ENCODE measurements at regions not wholly inside any gene's neighbourhood (a gene's known extent, or its start where the extent isn't known, plus 50 kb on each side); places are given as distances from the start of the nearest gene placed in this dataset.

- TF ChIP-seq TEAD4 (IDR thresholded peaks at IDR 0.05; ENCODE audit: low read depth, low read length) (no peak), SIRT6 (IDR thresholded peaks at IDR 0.05; ENCODE audit: low read length) (no peak), MAX (IDR thresholded peaks at IDR 0.05) (no peak), TBP (IDR thresholded peaks at IDR 0.05; ENCODE audit: low read depth, low read length) (no peak), SUZ12 (IDR thresholded peaks at IDR 0.05; ENCODE audit: low read length) (no peak), HDAC2 (IDR thresholded peaks at IDR 0.05; ENCODE audit: borderline replicate concordance in 1 of 2, low read depth in 2 of 2, low read length in 2 of 2) (no peak), POU5F1 (IDR thresholded peaks at IDR 0.05; ENCODE audit: low read depth, low read length) (no peak), SIN3A (conservative IDR thresholded peaks at IDR 0.05 in 1 of 2, IDR thresholded peaks at IDR 0.05 in 1 of 2; ENCODE audit: low read depth in 1 of 2, low read length in 2 of 2) (no peak)
Measured at GRCh38 chr1:56442290-56442877, 137.0 kb downstream of the PLPP3 start (continued).
